NCI-H2081 (cell line): ENCODE measurements at regions not wholly inside any gene's neighbourhood (a gene's known extent, or its start where the extent isn't known, plus 50 kb on each side); places are given as distances from the start of the nearest gene placed in this dataset.
A peak's percentile ranks its signal among the peaks of the same experiment; 100 is the strongest.

Experiments
- DNase-seq, 2 experiments: peaks; one replicate each; lab custom pipeline; 2025; lab: John Stamatoyannopoulos, UW

- DNase-seq: no peak
These were observed 160.0 kb upstream of the PLEKHA5 start for GRCh38 chr12:18969512-18969911.

DNA sequence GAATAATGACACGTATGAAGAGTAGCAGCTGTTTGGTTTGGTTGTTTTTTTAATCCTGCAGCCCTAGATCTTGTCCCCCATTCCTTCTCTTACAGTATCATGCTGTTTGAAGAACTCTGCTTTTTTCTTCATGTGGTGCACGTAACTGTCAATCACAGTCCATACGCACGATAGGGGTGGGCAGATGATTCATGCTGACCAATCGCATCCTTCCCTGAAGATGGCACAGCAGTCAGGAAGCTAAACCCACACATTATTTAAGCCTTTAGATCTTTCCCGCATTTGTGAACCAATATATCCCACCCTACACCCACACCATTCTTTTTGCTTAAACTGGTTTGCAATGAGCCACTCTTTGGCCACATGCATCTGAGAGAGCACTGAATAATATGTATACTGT lies 158.9 kb upstream of the PLEKHA5 start:
- DNase-seq: no peak

DNA sequence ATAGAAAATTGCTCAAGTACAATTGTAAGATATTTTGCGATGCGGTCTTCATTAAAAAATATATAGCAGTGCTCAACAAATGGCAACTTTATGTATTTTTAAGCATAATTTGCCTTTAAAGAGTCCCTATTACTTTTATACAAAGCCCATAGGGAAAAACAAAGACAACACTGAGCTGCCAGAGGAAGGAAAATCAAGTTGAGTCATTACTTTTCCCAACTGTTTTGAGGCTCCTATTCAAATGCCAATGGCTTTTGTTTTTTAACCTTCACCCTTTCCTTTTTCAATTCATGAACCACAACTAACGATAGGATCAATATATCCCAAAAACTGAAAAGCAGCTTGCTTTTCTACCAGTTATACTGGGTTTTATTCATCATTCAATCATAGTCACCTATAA lies 157.6 kb upstream of the PLEKHA5 start:
- DNase-seq: no peak

GRCh38 chr12:18975933-18976332 lies 153.6 kb upstream of the PLEKHA5 start:
- DNase-seq: no peak

DNA sequence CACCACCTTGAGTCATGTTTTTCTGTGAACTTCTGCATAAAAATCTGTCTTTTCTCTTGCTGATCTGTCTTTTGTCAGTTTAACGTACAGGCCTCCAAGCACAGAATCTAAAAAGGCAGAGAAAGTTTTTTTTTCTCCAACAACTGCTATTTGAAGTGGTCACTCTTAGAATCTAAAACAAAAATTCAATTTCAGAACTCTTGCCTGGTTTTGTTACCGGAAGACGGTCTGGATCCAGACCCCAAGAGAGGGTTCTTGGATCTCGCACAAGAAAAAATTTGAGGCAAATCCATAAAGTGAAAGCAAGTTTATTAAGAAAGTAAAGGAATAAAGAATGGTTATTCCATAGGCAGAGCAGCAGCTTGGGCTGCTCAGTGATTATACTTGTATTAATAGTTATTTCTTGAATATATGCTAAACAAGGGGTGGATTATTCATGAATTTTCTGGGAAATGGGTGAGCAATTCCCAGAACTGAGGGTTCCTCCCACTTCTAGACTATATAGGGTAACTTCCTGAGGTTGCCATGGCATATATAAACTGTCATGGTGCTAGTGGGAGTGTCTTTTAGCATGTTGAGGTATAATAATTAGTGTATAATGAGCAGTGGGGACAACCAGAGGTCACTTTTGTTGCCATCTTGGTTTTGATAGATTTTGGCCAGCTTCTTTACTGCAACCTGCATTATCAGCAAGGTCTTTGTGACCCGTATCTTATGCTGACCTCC lies 150.0 kb upstream of the PLEKHA5 start:
- DNase-seq: no peak

DNA sequence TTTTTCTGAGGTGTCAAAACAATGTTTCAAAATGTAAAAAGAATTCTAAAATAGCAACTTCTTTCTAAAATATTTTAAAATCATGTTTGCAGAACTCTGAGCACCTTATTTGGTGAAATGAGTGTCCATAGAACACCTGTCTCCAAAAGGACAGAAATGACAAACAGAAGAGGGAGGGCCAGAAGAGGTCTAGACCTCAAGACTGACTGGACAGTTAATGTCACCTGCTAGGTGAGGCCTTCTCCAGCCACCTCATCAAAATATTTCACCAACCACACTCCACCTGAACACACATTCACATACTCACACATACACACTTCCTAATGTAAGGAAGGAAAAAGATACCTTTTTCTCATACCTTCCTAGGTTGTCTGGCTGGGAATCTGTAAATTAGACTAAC lies 147.8 kb upstream of the PLEKHA5 start:
- no peak for DNase-seq

DNA sequence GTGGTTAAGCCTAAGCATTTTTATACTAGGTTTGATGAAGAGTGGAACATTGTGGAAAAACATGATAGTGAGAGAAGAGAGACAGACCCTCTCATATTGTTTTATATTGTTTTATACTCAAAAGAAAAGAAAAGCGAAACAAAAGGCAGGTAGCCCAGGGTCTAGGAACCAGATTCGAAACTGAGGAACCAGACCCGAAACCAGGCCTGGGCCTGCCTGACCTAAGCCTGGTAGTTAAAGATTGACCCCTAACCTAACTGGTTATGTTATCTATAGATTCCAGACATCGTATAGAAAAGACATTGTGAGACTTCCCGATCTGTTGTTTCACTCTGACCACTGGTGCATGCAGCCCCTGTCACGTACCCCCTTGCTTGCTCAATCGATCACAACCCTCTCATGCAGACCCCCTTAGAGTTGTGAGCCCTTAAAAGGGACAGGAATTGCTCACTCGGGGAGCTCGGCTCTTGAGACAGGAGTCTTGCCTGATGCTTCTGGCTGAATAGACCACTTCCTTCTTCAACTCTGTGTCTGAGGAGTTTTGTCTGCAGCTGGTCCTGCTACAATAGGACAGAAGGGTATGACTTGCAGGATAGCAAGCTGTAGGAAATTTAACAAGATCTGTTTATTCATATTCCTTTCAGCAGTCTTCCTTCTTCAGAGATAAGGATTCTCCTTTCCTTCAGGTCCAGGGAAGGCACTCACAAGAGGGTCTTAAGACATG lies 147.1 kb upstream of the PLEKHA5 start:
- DNase-seq: no peak

DNA sequence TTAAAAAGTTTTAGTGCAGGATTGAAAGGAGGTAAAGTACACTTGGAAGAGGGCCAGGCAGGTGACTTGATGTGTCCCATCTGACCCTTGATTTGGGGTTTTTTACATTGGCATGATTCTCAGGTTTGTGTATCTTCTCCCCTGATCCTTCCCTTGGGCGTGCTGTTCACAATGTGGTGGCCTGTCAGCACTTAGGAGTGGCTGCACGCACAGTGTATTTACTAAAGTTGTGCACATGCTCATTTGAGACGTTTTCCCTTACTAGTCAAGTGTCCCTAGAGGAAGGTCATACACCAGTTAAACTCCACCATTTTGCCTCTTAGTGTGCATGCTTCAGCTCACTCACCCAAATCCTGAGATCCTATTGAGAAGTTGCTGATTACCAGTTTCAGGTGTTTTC lies 145.7 kb upstream of the PLEKHA5 start:
- DNase-seq: no peak

DNA sequence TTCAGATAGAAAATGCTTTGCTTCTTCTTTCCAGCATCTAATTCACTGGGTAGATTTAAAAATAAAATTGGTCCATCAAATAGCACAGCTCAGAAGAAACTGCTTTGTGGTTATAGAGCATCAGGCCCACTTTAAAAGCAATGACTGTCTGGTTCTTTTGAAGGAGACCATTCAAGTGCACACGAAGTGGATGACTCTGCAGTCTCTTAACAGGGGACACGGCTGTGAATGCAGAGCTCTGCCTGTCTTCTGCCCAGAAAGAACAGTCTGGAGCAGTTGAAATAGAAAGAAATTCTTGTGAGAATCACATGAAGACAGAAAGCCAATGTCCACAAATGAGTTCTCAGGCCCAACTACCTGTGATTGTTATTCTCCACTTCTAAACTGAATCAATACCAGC lies 138.7 kb upstream of the PLEKHA5 start:
- DNase-seq: no peak

- peak; percentile 77 to 95 for DNase-seq
These were observed 137.2 kb upstream of the PLEKHA5 start for GRCh38 chr12:18992336-18992735.

DNA sequence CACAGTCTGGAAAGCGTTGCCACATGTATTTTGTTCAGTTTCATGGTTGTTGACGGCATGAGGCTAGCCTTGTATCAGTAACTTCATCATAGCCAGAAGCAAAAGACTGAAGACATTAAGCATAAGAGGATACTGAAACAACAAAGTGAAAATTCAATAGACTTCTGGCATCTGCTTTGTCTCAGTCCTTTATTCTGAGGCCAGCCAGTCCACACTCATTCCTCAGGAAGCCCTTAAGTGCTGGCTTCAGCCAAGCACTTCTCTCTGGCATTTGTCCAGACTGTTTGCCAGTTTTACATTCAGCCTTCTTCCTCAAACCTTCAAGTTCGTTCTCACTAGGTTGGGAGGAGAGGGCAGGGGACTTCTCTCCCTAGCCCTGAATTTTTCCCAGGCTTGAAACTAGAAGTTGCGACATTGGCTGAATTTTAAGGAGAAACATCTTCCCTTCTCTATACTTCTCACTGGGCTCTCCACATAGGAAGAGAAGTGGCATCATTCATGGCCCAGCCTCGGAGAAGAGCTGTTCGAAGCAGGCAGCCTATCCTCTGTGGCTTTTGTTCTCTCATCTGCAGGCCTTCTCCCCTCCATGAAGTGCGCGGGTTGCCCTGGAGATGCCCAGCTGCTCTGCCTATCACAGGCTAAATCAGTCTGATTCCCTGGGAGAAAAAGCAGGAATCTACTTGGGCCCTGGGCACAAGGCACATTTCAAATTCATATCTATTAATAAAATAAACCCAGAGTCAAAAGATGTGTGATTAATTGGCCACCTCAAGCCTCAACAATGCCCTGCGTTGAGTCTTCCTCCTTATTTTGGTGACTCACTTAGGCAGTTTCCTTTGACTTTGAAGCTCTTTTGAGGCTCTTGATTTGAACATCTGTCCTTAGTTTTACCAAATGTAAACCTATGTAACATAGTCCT lies 130.9 kb upstream of the PLEKHA5 start:
- no peak for DNase-seq

DNA sequence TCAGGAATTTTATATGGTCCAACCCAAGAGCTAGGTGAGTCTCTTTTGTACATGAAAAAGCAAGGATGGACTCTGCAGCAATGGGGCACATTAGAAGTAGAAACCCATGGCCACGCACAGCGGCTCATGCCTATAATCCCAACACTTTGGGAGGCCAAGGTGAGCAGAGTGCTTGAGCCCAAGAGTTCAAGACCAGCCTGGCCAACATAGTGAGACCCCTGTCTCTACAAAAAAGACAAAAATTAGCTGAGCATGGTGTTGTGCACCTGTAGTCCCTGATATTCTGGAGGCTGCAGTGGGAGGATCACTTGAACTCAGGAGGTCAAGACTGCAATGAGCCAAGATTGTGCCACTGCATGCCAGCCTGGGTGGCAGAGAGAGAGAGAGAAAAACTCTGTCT lies 128.7 kb upstream of the PLEKHA5 start:
- DNase-seq: no peak

DNA sequence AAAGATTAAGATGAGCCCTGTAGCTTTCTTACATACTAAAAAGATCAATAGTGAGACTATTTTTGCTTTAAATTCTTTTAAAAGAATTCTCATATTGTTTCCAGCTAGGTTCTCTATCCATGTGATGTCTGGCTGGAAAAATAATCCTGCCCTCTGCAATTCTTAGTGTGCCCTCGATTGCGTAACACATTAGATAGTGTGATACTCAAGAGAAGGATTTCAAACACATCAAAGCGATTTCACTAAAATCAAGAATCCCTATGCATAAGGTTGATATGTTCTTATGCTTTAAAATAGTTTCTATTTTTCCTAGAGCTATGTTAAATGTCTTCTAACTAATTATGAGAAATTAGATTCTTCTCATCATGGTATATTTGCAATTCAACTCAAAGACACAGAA lies 127.3 kb upstream of the PLEKHA5 start:
- no peak for DNase-seq

DNA sequence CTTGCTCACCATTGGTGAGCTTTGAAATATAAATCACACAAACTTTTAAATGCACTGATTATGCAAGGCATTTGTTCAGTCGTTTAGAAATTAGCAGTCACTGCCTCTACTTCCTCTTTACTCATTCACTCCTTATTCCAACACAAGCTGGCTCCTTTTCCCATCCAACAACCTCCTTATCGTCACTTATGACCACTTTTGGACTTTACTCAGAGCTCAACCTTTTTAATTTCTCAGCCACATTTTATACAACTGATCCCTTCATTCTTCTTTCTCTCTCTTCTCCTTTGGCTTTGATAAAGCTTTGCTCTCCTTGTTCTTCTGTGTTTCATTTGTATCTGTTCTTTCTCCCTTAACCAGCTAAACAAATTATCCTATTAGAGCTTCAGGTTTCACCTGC lies 126.4 kb upstream of the PLEKHA5 start:
- DNase-seq: no peak

- DNase-seq: no peak
These were observed 125.4 kb upstream of the PLEKHA5 start for GRCh38 chr12:19003987-19004619.

GRCh38 chr12:19005257-19005801 lies 124.2 kb upstream of the PLEKHA5 start:
- no peak for DNase-seq

GRCh38 chr12:19006626-19007137 lies 122.9 kb upstream of the PLEKHA5 start:
- no peak for DNase-seq

GRCh38 chr12:19008102-19008501 lies 121.4 kb upstream of the PLEKHA5 start:
- DNase-seq: no peak

DNA sequence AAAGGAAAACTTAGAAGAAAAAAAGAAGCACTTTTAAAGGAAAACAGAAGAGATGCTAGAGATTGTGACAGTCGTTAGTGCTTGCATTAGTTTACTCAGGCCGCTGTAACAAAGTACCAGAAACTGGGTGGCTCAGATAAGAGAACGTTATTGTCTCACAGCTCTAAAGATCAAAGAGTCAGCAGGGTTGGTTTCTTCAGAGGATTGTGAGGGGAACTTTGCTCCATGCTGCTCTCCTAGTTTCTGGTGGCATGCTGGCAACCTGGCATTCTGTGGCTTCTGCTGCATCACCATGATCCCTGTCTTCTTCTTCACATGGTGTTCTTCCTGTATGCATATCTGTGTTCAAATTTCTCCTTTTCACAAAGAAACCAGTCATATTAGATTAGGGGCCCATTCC lies 119.4 kb upstream of the PLEKHA5 start:
- DNase-seq: no peak

DNA sequence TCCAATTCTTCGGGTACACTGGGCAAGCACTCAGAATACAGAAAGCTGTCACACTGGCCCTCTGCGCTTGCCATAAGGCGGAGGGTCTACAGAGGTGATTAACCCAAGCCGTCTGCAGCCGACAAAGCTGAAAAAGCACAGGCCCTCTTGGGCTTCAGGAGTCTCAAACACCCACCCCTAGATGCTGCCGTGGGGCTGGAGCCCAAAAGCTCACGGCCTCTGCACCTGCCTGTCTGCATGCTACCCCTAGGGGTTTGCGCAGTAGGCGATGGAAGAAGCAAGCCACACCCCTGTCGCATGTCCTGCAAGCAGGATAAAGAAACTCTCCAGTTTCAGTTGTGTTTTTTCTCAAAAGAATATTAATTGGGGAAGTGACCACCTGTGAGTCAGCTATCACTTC lies 118.8 kb upstream of the PLEKHA5 start:
- DNase-seq: no peak

GRCh38 chr12:19012965-19013364 lies 116.6 kb upstream of the PLEKHA5 start:
- DNase-seq: no peak

GRCh38 chr12:19014240-19014639 lies 115.3 kb upstream of the PLEKHA5 start:
- no peak for DNase-seq
